HepG2 (cell line): ENCODE measurements at regions not wholly inside any gene's neighbourhood (a gene's known extent, or its start where the extent isn't known, plus 50 kb on each side); places are given as distances from the start of the nearest gene placed in this dataset.

Source experiments
- ARNT2 ChIP-seq: sonication (generic); formaldehyde crosslinking; IDR thresholded peaks from 2 replicates; pipeline ENCODE4 v1.8.0; 2022; ENCODE audit warnings: mild to moderate bottlenecking, low read depth, missing genetic modification reagents, moderate library complexity
- EEA1 ChIP-seq: sonication (generic); formaldehyde crosslinking; IDR thresholded peaks from 2 replicates; pipeline ENCODE4 v1.5.1; 2020; ENCODE audit warnings: mild to moderate bottlenecking, missing genetic modification reagents, borderline replicate concordance
- FLYWCH1 ChIP-seq: sonication (generic); formaldehyde crosslinking; IDR thresholded peaks from 2 replicates; pipeline ENCODE4 v1.8.1; 2023; ENCODE audit warnings: mild to moderate bottlenecking, missing genetic modification reagents
- FUBP1 ChIP-seq: sonication (generic); formaldehyde crosslinking; IDR thresholded peaks from 2 replicates; pipeline ENCODE4 v1.5.1; 2020; ENCODE audit warnings: missing genetic modification reagents, mild to moderate bottlenecking, borderline replicate concordance
- HIVEP1 ChIP-seq: sonication (generic); formaldehyde crosslinking; IDR thresholded peaks from 2 replicates; pipeline ENCODE4 v1.4.0; 2020; ENCODE audit warnings: mild to moderate bottlenecking, missing genetic modification reagents
- HOXA5 ChIP-seq: sonication (generic); formaldehyde crosslinking; IDR thresholded peaks from 2 replicates; pipeline ENCODE4 v1.4.0; 2020; ENCODE audit warnings: missing genetic modification reagents
- JARID2 ChIP-seq: sonication (generic); formaldehyde crosslinking; IDR thresholded peaks from 2 replicates; pipeline ENCODE4 v1.8.1; 2023; ENCODE audit warnings: missing genetic modification reagents, inconsistent platforms; ENCODE audit not compliant: insufficient replicate concordance
- NBN ChIP-seq: fragments of 450-650 bp; conservative IDR thresholded peaks from 2 replicates; pipeline ENCODE4 v1.6.1; 2017
- PTBP1 ChIP-seq: fragments of 200-400 bp; formaldehyde crosslinking; IDR thresholded peaks from 2 replicates; pipeline ENCODE4 v1.6.1; 2018; ENCODE audit warnings: low read length, low read depth; ENCODE audit not compliant: poor library complexity, severe bottlenecking
- RNF219 ChIP-seq: sonication (generic); formaldehyde crosslinking; IDR thresholded peaks from 2 replicates; pipeline ENCODE4 v1.5.0; 2020; ENCODE audit warnings: mild to moderate bottlenecking, missing genetic modification reagents
- SP2 ChIP-seq: sonication (generic); formaldehyde crosslinking; IDR thresholded peaks from 2 replicates; pipeline ENCODE4 v1.5.1; 2020; ENCODE audit warnings: mild to moderate bottlenecking, missing genetic modification reagents
- TAF15 ChIP-seq: fragments of 200-400 bp; formaldehyde crosslinking; IDR thresholded peaks from one replicate; pipeline ENCODE4 v1.6.1; 2018; ENCODE audit warnings: mild to moderate bottlenecking, low read depth, low read length; ENCODE audit not compliant: poor library complexity, severe bottlenecking
- TRAFD1 ChIP-seq: sonication (generic); formaldehyde crosslinking; IDR thresholded peaks from 2 replicates; pipeline ENCODE4 v1.5.1; 2020; ENCODE audit warnings: missing genetic modification reagents, mild to moderate bottlenecking, borderline replicate concordance
- TSC22D2 ChIP-seq: sonication (generic); formaldehyde crosslinking; IDR thresholded peaks from 2 replicates; pipeline ENCODE4 v1.5.1; 2020; ENCODE audit warnings: missing genetic modification reagents, mild to moderate bottlenecking, borderline replicate concordance
- U2AF1 ChIP-seq: fragments of 200-400 bp; formaldehyde crosslinking; optimal IDR thresholded peaks from 2 replicates; pipeline ENCODE3; 2017; ENCODE audit warnings: mild to moderate bottlenecking, low read depth, low read length
- ZBTB20 ChIP-seq: sonication (generic); formaldehyde crosslinking; IDR thresholded peaks from 2 replicates; pipeline ENCODE4 v1.8.1; 2023; ENCODE audit warnings: missing genetic modification reagents, low read depth, mild to moderate bottlenecking, borderline replicate concordance
- ZMYM2 ChIP-seq: sonication (generic); formaldehyde crosslinking; IDR thresholded peaks from 2 replicates; pipeline ENCODE4 v1.8.0; 2022; ENCODE audit warnings: mild to moderate bottlenecking, missing genetic modification reagents
- ZNF143 ChIP-seq: sonication (generic); formaldehyde crosslinking; IDR thresholded peaks from 2 replicates; pipeline ENCODE4 v1.4.0; 2020; ENCODE audit warnings: missing genetic modification reagents
- ZNF546 ChIP-seq: sonication (generic); formaldehyde crosslinking; conservative IDR thresholded peaks from 2 replicates; pipeline ENCODE4 v1.8.1; 2023; ENCODE audit warnings: mild to moderate bottlenecking, missing genetic modification reagents
- ZNF761 ChIP-seq: sonication (generic); formaldehyde crosslinking; conservative IDR thresholded peaks from 2 replicates; pipeline ENCODE4 v1.4.0; 2020; ENCODE audit warnings: mild to moderate bottlenecking, missing genetic modification reagents
- ZNF850 ChIP-seq: sonication (generic); formaldehyde crosslinking; conservative IDR thresholded peaks from 2 replicates; pipeline ENCODE4 v1.9.0; 2021; ENCODE audit warnings: mild to moderate bottlenecking, missing genetic modification reagents
- TF ChIP-seq, protein P1 (sequence below): IDR thresholded peaks from 2 replicates; pipeline ENCODE4 v1.6.1; 2012; ENCODE audit warnings: low read depth, low read length, improper control_type of control experiment

DNA sequence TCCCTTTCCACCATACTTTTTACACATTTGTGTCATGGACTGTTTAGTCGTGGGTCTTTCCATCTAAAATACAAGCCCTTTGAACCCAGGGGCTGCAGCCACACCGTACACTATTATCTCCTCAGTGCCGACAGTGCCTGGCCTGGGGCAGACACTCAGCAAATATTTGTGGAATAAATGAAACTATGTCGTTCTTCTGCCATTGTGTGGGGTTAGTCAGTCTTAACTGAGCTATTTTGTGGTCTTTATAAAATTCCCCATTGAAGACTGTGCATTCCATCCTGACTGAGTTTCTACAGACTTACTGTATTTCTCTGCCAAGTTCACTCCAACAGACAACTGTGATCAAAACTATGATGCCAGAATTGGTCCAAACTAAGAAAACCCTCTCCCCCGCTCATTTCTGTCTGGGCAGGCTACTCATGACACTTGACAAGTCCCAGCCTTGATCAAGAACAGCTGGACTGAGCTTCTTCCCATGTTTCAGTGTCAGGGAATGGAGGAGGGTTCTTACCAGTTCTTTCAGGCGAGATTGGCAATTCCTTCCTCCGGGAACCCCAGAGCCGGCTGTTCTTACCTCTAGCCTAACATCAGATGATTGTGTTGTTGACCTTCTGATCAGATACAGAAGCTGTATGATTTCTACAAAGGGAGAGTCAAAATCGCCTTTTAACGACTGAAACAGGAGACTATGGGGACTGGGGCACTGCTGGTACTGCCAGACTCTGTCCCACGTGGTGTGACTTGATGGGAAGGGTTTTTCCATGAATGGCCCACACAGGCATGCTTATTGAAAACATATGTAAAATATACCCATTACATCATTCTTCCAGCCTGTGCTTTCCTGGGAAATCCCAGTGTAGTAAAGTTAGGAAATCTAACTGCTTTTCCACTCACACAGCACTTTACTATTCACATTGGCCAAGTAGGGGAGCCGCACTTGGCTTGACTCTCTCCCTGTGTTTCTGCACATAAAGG is 77.4 kb upstream of the NPAS2 start (continued):
- TF ChIP-seq U2AF1 (no peak), ZNF850 (CRISPR knock-in tag) (no peak), TSC22D2 (CRISPR knock-in tag) (no peak), TRAFD1 (CRISPR knock-in tag) (no peak), ZMYM2 (CRISPR knock-in tag) (no peak), FLYWCH1 (CRISPR knock-in tag) (no peak), PTBP1 (no peak), NBN (no peak), HOXA5 (0 out of 2 replicates have a peak, but pooled peaks have one; percentile 61), ARNT2 (CRISPR knock-in tag) (no peak), HIVEP1 (CRISPR knock-in tag) (no peak), ZNF546 (CRISPR knock-in tag) (no peak), ZBTB20 (CRISPR knock-in tag) (no peak), TAF15 (no peak), ZNF761 (CRISPR knock-in tag) (no peak), RNF219 (CRISPR knock-in tag) (no peak), ZNF143 (CRISPR knock-in tag) (0 out of 2 replicates have a peak, but pooled peaks have one; percentile 23), EEA1 (CRISPR knock-in tag) (no peak), JARID2 (CRISPR knock-in tag) (no peak), SP2 (CRISPR knock-in tag) (no peak), FUBP1 (CRISPR knock-in tag) (no peak)
- TF ChIP-seq, protein P1, sequence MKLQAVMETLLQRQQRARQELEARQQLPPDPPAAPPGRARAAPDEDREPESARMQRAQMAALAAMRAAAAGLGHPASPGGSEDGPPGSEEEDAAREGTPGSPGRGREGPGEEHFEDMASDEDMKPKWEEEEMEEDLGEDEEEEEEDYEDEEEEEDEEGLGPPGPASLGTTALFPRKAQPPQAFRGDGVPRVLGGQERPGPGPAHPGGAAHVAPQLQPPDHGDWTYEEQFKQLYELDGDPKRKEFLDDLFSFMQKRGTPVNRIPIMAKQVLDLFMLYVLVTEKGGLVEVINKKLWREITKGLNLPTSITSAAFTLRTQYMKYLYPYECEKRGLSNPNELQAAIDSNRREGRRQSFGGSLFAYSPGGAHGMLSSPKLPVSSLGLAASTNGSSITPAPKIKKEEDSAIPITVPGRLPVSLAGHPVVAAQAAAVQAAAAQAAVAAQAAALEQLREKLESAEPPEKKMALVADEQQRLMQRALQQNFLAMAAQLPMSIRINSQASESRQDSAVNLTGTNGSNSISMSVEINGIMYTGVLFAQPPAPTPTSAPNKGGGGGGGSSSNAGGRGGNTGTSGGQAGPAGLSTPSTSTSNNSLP: no peak
